ENCODE measurements at regions not wholly inside any gene's neighbourhood (a gene's known extent, or its start where the extent isn't known, plus 50 kb on each side); places are given as distances from the start of the nearest gene placed in this dataset.

DNA sequence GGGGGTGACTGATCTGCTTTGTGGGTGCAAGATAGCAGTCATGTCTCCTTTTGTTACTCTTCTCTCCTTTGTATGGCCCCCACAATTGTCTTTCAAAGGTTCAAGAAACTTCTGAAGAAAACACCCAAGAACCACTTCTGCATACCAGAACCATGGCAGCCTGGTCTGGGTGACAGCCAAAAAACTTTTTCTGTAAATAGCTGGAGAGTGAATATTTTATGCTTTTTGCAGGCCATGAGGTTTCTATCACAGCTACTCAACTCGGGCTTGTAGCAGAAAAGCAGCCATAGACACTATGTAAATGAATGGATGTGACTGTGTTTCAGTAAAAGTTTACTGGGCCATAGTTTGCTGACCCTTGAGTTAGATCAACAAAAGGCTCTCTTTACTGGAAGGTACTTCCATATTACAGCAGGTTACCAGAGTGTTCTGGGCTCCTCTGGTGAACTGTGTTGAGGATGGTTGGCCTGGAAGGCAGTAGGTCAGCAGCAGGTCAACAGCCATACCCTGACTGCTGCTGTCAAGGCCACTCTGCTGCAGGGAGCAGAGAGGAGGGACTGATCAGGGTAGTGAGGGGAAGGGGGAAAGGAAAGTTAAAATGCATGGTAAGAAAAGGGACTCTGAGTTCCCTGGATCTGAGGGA, 116.4 kb downstream of the GDAP2 start:
- DNase-seq: no peak
